Neural crest cell (in vitro differentiated cells): ENCODE measurements at regions not wholly inside any gene's neighbourhood (a gene's known extent, or its start where the extent isn't known, plus 50 kb on each side); places are given as distances from the start of the nearest gene placed in this dataset.

Experiments
- DNase-seq: peaks from one replicate; pipeline ENCODE4 v3.0.0; 2021; ENCODE audit warnings: low read depth, mixed read lengths, low spot score
- H3K27ac Mint-ChIP-seq: one replicate; pipeline ENCODE4 v1.8.0; 2021; ENCODE audit warnings: mild to moderate bottlenecking, mixed read lengths; ENCODE audit not compliant: unreplicated experiment
- H3K27me3 Mint-ChIP-seq: 2 replicates; pipeline ENCODE4 v1.8.0; 2021; ENCODE audit warnings: low read depth, mild to moderate bottlenecking, mixed read lengths
- H3K36me3 Mint-ChIP-seq: 2 replicates; pipeline ENCODE4 v1.8.0; 2021; ENCODE audit warnings: low read depth, mild to moderate bottlenecking, mixed read lengths
- H3K4me1 Mint-ChIP-seq: 2 replicates; pipeline ENCODE4 v1.8.0; 2021; ENCODE audit warnings: mixed read lengths
- H3K4me3 Mint-ChIP-seq: one replicate; pipeline ENCODE4 v1.8.0; 2021; ENCODE audit warnings: mild to moderate bottlenecking, mixed read lengths
- H3K9me3 Mint-ChIP-seq: 2 replicates; pipeline ENCODE4 v1.8.0; 2021; ENCODE audit warnings: mixed read lengths
- CTCF ChIP-seq: fragments of 200-600 bp; sonication (generic); conservative IDR thresholded peaks from 2 replicates; pipeline ENCODE4 v1.5.0; 2021; ENCODE audit warnings: antibody characterized with exemption, mild to moderate bottlenecking

GRCh38 chr9:699396-699795 lies 142.1 kb upstream of the DMRT1 start:
- no peak for DNase-seq
- no peaks in the 10 kb centered on the region for H3K9me3 Mint-ChIP-seq
- no peaks in the 10 kb centered on the region for H3K27me3 Mint-ChIP-seq
- no peak overlapping the region for H3K4me3 Mint-ChIP-seq
- peaks cover 38% of the 10 kb centered on the region for H3K4me1 Mint-ChIP-seq
- no peaks in the 10 kb centered on the region for H3K36me3 Mint-ChIP-seq
- peak overlapping the region; percentile 1 for H3K27ac Mint-ChIP-seq
- no peak for TF ChIP-seq CTCF

GRCh38 chr9:700365-701282 lies 140.9 kb upstream of the DMRT1 start:
- H3K4me1 Mint-ChIP-seq, result peaks cover 27% of the 10 kb centered on the region

GRCh38 chr9:703392-703791 lies 138.1 kb upstream of the DMRT1 start:
- Mint-ChIP-seq H3K4me3 (no peak overlapping the region), H3K9me3 (no peaks in the 10 kb centered on the region), H3K27ac (no peak overlapping the region), H3K27me3 (peaks cover 16% of the 10 kb centered on the region), H3K4me1 (peaks cover 34% of the 10 kb centered on the region), H3K36me3 (no peaks in the 10 kb centered on the region)
- TF ChIP-seq CTCF, result no peak
- DNase-seq, result no peak

More at GRCh38 chr9:700365-701282, 140.9 kb upstream of the DMRT1 start:
- no peaks in the 10 kb centered on the region for H3K9me3 Mint-ChIP-seq
- DNase-seq, result no peak
- no peaks in the 10 kb centered on the region for H3K36me3 Mint-ChIP-seq
- H3K27ac Mint-ChIP-seq, result peak overlapping the region; percentile 91
- no peak for TF ChIP-seq CTCF
- no peaks in the 10 kb centered on the region for H3K27me3 Mint-ChIP-seq
- H3K4me3 Mint-ChIP-seq, result no peak overlapping the region

- peaks cover 31% of the 10 kb centered on the region for H3K4me1 Mint-ChIP-seq
- peaks cover 27% of the 10 kb centered on the region for H3K27me3 Mint-ChIP-seq
- H3K9me3 Mint-ChIP-seq, result no peaks in the 10 kb centered on the region
- H3K27ac Mint-ChIP-seq, result no peak overlapping the region
- DNase-seq, result no peak
- H3K4me3 Mint-ChIP-seq, result peak overlapping the region; percentile 82
- H3K36me3 Mint-ChIP-seq, result peaks cover 6% of the 10 kb centered on the region
- TF ChIP-seq CTCF, result no peak
Measured at GRCh38 chr9:706073-706472, 135.4 kb upstream of the DMRT1 start.

- H3K9me3 Mint-ChIP-seq, result no peaks in the 10 kb centered on the region
- H3K4me1 Mint-ChIP-seq, result peaks cover 30% of the 10 kb centered on the region
- peak; percentile 34 for DNase-seq
- peaks cover 11% of the 10 kb centered on the region for H3K36me3 Mint-ChIP-seq
- peak overlapping the region; percentile 82 for H3K4me3 Mint-ChIP-seq
- peaks cover 27% of the 10 kb centered on the region for H3K27me3 Mint-ChIP-seq
- TF ChIP-seq CTCF, result no peak
- H3K27ac Mint-ChIP-seq, result peak overlapping the region; percentile 16
Measured at GRCh38 chr9:706606-707459, 134.7 kb upstream of the DMRT1 start.
